Esophagus muscularis mucosa (tissue), 3 donors: ENCODE measurements at regions not wholly inside any gene's neighbourhood (a gene's known extent, or its start where the extent isn't known, plus 50 kb on each side); places are given as distances from the start of the nearest gene placed in this dataset.

ENCODE experiments used
- CTCF ChIP-seq, 3 experiments: fragments of 200-600 bp in 2 of 3; fragments of 450-650 bp in 1 of 3; sonication (generic) in 2 of 3; IDR thresholded peaks; one replicate each; pipeline ENCODE4 v1.5.1; 2017 to 2019; ENCODE audit warnings: antibody characterized with exemption in 3 of 3, mild to moderate bottlenecking in 2 of 3, moderate library complexity in 1 of 3
- POLR2A ChIP-seq: fragments of 450-650 bp; IDR thresholded peaks from one replicate; pipeline ENCODE4 v1.6.1; 2017; ENCODE audit warnings: antibody characterized with exemption, moderate library complexity, mild to moderate bottlenecking, low read depth

GRCh38 chr5:3027866-3028635 is 276.6 kb upstream of the IRX2 start:
- TF ChIP-seq CTCF (IDR thresholded peaks at IDR 0.05): no peak
- no peak for TF ChIP-seq POLR2A
